ENCODE measurements at regions not wholly inside any gene's neighbourhood (a gene's known extent, or its start where the extent isn't known, plus 50 kb on each side); places are given as distances from the start of the nearest gene placed in this dataset.

- TF ChIP-seq, protein P1, sequence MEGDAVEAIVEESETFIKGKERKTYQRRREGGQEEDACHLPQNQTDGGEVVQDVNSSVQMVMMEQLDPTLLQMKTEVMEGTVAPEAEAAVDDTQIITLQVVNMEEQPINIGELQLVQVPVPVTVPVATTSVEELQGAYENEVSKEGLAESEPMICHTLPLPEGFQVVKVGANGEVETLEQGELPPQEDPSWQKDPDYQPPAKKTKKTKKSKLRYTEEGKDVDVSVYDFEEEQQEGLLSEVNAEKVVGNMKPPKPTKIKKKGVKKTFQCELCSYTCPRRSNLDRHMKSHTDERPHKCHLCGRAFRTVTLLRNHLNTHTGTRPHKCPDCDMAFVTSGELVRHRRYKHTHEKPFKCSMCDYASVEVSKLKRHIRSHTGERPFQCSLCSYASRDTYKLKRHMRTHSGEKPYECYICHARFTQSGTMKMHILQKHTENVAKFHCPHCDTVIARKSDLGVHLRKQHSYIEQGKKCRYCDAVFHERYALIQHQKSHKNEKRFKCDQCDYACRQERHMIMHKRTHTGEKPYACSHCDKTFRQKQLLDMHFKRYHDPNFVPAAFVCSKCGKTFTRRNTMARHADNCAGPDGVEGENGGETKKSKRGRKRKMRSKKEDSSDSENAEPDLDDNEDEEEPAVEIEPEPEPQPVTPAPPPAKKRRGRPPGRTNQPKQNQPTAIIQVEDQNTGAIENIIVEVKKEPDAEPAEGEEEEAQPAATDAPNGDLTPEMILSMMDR (IDR thresholded peaks at IDR 0.05) = no peak
- TF ChIP-seq EZH2 (IDR thresholded peaks at IDR 0.05) (no peak), EZH2phosphoT487 (IDR thresholded peaks at IDR 0.05) (no peak)
Observed at GRCh38 chr5:77892061-77893010, 116.2 kb upstream of the TBCA start.
